ENCODE measurements at regions not wholly inside any gene's neighbourhood (a gene's known extent, or its start where the extent isn't known, plus 50 kb on each side); places are given as distances from the start of the nearest gene placed in this dataset.

DNA sequence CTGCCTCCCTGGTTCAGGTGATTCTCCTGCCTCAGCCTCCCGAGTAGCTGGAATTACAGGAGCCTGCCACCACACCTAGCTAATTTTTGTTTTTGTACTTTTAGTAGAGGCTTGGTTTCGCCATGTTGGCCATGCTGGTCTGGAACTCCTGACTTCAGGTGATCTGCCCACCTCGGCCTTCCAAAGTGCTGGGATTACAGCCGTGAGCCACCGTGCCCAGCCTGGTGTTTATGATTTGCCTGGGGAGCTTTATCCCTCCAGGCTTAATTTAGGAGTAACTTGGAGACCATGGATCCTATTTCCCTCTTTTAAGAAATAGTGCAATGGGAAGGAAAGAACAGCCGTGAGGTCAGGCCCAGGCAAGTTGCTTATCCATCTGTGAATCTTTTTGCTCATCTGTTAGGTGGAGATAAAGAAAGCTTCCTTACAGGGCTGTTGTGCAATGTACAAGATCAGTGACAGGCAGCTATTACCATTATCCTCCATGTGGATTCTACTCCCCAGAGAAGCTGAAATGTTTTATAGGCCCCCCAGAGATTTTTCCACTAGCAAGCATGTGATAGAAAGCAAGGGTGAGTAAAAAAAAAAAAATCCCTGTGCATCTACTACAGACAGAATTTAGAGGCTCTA, 104.9 kb upstream of the MGAT5 start:
- ATAC-seq, result no peak

DNA sequence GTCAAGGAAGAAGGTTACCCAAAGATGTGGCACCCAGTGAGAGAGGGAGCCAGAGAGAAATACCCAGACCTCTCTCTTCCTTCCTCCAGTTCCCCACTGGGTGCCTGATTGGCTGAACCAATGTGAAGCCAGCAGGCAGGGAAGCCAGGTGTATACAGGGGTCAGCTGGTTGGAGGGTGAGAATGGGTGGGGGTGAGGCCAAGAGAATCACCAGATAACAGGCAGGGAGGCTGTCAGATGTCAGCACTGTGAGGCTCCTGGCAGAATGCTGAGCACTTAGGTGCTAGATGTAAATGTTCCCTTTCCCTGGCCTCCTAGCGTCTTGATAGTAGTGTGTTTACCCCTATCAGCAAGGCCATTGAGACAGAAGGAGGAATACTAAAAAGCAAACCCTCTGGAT, 104.0 kb upstream of the MGAT5 start:
- no peak for ATAC-seq

DNA sequence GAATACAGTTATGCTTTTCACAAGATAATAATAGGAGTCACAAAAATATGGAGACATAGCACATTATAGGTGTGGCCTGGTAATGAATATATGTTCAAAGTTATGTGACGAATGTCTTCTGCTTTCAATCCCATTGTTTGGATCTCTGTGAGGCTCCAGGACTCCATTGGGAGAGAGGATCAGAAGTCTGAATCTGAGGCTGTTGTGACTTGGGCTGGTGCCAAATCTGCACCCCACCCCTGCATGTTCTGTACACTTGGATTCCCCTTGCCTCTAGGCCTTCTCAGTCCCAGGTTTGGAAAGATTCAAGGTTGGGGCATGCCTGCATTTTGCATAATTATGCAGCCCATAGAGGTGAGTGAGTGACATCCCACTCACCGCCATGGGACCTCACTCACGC, 103.1 kb upstream of the MGAT5 start:
- ATAC-seq, result no peak

DNA sequence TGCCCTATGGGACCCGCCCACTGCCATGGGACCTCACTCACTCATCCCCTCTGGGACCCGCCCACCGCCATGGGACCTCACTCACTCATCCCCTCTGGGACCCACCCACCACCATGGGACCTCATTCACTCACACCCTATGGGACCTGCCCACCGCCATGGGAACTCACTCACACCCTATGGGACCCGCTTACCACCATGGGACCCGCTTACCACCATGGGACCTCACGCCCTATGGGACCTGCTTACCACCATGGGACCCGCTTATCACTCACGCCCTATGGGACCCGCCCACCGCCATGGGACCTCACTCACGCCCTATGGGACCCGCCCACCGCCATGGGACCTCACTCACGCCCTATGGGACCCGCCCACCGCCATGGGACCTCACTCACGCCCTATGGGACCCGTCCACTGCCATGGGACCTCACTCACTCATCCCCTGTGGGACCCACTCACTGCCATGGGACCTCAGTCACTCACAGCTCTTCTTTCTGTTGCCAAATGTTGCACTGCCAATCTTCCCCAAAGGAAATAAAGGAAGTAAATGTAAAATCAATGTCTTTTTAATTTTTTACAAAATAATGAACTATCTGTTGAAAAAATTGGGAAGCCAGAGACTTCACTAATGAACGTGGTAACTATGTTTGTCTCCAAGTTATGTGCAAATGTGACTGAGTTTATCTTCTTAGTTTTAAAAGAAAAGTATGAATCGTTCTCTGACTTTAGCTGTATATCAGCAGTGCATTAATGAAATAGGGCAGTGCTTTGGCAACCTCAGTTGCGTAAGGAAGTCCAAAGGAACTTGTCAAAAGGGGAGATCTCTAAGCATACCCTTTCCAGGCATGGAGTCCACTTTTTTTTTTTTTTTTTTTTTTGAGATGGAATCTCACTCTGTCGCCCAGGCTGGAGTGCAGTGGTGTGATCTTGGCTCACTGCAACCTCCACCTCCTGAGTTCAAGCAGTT, 101.5 kb upstream of the MGAT5 start:
- no peak for ATAC-seq

DNA sequence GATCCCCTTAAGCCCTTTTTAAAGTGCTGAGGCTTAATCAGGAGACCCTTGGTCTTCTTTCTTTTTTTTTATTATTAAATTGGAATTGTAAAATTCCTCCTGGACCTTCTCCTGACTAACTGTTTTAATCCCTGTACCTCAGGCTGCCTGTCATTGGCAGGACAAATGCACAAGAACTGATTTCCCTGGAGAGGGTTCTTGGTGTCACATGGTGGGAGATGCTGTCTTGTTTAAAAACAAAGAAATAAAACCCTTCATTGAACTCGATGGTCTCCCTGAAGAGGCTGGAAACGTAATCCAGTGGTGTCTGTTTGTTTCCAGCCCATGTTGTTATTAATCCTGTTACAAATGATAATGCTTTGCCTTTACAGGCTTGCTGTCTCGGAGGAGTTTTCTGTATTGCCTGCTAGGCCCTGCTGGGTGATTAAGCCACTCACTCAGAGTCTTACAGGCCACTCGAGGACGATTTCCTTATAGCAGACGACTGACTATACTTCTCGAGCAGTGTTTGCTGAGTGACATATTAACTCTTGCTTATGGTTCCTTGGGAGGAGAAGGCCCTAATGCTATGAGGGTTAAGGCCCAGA, 100.5 kb upstream of the MGAT5 start:
- ATAC-seq, result peak; percentile 47

DNA sequence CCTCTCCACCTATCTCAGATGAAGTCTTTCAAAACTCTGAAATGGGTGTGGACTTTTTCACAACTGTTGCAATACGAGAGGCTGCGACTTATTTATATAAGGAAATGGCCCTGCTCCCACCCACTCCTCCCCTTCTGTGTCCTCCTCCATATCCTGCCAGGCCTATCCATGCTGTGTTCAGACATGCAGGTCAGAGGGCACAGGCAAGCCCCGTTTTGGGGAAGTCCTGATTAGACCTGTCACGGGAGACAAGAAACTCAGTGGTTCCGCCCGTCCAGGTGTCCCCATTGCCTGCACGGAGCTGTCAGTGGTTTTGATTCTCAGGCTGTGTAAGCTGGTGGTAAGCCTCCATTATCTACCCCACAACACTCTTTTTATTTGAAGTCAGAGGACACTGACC, 99.6 kb upstream of the MGAT5 start:
- ATAC-seq, result peak; percentile 78

DNA sequence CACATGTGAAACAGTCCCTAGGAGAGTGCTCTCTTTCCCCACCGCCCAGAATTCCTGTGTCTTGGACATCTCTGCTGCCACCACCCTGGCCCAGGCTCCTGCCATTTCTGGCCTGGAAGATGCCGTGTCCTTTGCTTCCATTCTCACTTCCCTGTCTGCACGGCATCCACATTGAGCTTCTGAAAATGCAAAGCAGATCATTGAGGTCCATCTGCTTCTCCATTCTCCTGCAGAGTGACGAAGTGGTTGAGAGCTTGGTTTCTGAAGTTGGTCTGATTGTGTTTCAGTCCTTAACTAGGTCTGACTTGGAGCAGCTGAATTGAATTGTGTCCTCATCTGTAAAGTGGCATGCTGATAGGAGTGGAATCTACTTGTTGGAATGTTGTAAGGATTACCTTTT, 98.7 kb upstream of the MGAT5 start:
- ATAC-seq, result no peak

DNA sequence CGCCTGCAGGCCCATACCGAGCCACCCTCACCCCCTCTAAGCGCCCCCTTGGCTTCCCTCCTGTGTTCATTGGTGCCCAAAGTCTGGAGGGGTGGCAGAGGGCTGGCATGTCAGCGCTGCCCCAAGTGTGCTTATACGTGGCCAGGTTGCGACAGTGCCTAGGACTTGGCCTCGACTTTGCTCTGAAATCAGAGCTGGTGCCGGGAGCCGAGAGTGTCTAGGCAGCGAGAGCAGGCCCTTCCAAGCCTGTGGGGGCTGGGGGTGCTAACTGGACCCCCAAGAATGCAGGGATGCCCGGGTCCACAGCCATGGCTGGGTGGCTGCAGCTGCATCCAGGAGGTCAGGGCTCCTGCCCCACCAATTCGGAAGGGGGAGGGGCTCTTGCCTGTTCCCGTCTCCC, 95.6 kb upstream of the MGAT5 start:
- no peak for ATAC-seq

DNA sequence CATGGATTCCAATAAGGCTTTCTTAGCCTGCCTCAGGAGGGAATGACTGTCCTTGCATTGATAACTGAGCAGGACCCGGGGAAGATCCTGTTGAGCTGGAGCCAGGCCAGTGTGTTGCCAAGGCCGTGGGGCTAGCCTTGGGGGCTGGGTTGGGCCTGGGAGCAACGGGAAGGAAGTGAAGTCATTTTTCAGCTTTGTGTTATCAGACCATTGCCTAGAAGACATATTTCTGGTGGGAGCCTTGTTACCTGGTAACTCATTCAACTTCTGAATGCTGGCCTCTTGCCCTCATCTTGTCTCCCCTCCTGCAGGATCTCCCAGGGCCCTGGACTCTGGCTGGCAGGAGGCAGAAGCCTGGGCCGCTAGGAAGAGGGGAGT, 92.7 kb upstream of the MGAT5 start:
- no peak for ATAC-seq

DNA sequence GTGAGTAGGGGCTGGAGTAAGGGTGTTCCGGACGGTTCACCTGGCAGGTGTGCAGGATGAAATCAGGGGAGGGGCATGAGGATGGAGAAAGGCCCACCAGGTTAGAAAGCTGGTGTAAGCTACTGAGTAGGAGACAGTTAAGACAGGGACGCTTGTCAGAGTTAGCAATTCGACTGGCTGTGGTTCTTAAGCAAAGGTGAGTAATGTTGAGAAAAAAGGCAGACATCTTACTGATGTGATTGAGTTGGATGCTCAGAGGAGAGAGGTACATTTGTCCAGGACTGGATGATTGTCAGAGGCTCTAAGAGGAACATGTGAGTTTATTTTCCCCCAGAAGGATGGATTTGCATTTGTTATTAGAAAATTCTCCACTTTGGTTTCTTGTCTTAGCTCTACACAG, 90.5 kb upstream of the MGAT5 start:
- ATAC-seq, result no peak

DNA sequence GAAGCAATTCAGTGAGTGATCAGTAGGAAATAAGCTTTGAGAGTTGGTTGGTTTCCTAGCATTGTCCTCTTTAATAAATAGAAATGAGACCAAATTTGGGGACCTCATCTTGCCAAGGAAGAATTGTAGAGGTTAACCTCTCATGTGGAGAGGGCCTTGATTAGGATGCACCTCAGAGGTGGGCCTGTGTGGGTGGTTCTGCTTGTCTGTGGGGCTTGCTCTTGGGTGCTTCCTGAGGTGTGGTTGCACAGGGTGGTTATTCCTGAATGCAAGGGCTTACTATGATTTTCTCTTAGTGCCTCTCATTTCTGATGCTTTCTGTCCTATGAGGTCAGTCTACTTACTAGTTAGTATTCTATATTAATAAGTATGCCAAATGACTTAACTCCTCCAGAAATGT, 89.6 kb upstream of the MGAT5 start:
- ATAC-seq, result no peak

DNA sequence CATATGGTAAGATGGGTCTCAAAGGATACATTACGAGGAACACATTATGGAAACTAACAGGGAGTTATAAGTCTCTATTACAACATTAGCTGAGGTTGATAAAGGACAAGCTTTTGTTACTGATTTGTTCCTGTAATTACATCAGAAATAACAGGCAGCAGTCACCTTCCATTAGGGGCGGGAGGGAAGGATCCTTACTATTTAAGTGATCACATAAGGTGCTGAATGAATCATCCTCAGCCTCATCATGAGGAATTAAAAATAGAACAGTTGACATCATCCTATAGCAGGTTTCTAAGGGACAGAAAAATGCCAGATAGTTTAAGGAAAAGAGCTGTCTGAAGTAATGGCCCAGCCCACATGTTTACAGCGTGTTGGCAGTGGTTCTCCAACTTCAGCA, 86.9 kb upstream of the MGAT5 start:
- ATAC-seq, result peak; percentile 85

DNA sequence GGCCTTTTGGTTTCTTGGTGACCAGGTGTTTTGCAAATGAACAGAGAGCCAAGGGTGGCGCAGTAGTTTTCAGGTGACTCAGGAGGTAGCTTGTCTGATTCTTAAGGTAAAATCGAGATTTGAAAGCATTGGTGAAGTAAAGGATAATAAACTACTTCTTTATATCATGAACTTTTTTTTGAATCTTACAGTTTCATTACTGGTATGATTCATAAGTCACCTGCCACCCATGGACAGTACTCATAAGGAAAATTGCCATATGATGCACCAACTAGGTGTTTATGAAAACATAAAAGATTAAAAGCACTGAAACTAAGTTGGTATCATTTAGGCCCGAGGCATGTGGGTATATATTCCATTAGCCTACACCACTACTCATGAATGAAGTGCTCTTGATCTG, 84.1 kb upstream of the MGAT5 start:
- ATAC-seq, result no peak

DNA sequence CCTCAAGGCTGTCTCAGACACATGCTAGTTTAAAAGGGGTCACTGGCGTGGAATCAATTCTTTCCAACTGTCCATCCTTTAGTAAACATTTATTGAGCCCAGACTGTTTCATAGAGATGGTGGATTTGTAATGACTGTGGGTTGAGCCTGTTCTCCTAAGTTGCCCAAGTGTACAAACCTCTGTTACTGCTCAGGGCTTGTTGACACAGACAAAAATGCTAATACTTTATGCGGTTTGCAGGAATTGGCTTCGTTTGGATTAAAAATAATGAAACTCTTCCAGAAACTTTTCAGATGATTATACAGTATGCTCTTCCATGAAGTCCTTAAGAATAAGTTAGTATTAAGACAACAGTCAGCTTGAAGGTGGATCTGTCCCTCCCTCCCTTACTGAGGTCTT, 83.6 kb upstream of the MGAT5 start:
- no peak for ATAC-seq

DNA sequence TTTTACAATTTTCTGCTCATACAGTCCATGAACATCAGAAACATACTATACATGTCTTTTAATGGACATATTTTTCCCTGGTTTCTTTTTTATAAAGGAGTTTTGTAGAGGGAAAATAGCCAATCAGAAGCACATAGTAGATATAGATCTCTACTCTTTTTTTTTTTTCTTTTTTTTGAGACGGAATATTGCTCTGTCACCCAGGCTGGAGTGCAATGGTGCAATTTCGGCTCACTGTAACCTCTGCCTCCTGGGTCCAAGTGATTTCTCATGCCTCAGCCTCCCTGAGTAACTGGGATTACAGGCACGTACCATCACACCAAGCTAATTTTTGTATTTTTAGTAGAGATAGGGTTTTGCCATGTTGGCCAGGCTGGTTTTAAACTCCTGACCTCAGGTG, 83.2 kb upstream of the MGAT5 start:
- ATAC-seq, result no peak

DNA sequence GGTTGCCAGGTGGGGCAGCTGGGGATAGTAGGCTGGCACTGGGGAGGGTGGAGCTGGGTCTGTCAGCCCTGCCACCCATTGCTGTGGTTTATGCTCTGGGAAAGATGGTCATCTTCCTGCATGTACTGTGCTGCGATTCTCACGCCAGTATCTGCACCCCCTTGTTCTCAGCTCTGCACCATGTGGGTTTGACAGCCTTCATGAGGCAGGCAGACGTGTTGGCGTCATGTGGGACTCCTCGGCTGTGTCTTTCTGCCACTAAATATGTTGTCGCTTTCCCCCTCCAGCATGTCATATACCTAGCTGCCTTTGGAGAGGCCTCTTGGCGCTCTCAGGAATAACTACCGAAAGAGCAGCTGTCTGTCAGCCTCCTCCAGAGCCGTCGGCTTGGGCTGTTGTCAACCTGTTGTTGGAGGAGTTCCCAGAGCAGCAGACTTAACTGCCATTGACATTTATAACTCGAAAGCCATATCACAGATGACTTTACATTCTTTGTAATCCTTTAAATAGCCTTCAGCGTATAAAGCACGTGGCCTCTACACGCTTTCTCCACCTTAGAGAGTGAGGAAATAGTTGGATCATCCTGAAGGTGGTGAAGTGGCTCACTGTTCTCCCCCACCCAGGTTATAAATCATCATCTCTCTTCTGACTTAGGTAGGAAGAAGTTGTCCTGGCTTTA, 80.4 kb upstream of the MGAT5 start:
- ATAC-seq, result peak; percentile 96

DNA sequence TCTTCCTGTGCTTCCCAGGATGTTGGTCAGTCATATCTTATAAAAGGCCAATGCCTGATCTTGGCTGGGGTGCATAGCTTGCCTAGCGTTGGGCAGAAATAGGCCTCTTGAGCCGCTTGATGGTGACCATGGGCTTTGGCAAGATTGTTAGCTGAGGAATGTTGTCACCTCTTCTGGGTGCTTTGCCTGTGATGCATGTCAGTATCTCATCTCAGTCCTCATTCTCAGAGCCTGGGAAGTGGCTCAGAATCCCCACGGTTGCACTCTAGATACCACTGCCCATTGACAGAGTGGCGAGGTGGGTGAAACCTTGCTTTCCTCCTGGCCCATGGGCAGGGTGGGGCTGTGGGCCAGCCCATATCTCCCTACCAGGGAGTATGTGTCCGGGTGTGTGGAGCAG, 79.2 kb upstream of the MGAT5 start:
- no peak for ATAC-seq

DNA sequence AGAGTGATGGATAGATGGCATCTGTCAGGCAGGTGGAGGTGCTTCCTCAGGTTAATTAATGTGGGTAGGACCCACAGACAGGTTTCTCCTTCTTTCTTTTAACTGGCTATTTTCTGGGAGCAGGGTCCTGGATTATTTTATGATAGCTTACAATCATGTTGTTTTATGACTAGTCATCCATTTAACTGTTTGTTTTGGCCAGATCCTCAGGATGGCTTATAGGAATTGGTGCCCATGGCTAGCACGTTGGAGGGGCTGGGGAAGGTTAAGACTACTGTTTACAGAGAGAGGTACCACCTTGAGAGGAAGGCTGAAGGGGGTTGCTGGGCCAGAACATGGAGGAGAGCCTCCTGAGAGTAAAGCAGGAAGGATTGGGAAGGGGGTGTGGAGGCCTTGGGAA, 78.0 kb upstream of the MGAT5 start:
- ATAC-seq, result no peak

DNA sequence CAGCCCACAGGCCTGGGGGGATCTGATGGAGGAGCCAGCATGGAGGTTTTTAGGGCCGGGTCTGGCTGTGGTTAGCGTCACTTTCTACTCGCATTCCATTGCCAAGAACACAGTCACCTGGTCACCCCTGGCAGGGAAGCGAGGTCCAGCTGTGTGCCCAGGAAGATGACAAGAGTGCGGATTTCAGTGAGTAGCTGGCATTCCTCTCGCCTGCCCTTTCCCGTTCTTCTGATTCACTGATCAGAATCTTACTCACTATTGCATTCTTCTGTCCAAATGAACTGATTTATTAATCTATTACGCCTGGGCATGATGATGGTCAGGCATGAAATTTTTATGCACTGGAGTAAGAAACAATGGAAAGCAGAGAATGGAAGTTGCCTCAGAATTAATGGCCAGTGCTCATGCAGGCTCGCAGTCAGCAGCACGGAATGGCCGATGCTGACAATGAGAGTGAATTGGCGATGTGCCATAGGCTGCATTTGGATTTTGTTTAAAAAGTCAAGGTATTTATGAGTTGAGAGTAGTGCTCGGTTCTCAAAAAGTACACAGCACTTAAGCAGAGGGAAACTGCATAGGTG, 76.4 kb upstream of the MGAT5 start:
- no peak for ATAC-seq

DNA sequence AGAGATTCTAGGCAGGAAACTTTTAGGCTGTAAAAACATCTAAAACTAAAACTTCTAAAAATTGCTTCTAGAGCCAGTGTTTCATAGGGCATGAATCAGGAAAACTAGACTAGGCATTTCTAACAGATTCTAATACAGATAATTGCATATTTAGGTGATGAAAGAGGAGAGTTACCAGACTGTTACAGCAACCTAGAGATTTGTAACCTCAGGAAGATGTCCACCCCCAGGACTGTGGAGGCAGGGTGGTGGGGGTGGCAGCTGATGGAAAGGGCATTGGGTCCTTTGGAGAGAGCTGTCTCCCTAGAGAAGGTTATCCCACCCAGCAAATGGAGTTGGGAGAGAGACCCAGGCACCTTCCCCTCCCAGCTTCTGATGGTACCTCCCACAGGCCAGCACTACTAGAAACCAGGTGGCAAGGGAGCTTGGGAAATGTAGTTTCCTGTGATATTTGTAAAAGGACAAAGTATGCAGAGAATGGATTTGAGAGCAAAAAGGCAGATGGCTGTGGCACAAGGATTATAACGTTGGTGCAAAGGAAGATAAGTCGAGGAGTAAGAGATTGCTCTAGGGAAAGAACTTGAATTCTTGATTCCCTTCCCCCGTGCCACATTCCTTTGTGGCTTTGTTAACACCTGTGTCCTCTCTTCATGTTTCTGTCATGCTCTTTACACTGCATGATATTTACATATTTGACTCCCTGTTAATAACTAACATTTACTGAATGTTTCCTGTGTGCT, 75.6 kb upstream of the MGAT5 start:
- no peak for ATAC-seq

DNA sequence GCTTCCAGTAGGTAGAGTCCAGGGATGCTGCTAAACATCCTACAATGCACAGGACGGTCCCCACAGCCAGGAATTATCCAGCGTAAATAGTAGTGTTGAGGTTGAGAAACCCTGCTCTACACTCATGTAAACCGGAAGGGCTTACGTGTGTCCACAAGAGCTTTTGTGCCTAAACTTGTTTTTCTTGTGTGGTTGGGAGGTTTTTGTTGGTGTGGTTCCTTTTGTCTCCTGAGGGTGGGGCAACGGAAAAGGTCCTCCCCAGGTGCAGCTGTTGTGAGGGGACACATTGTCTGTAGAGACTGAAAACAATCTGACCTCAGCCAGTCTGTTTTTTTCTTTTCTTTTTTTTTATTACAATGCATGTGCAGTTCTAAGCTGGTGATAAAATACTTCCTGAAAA, 72.7 kb upstream of the MGAT5 start:
- ATAC-seq, result peak; percentile 93

DNA sequence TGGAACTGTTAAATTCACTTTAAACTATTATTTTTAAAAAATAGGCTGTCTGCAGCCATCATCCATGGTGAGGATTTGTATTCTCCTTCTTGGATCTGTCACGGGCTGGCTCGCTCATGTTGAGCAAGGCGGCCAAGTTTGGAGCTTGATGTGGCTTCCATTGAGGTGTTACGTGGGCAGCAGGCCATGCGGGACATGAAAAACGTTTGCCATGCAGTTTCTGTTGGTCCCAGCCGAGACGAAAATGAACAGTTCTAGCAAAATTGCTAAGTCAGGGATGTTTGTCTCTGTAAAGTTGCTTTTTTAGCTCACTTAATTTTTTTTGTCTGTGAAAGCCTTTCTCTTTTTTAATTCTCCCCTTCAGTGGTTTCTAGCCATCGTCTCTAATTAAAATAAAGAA, 70.2 kb upstream of the MGAT5 start:
- no peak for ATAC-seq
